NCI-H82 (cell line): ENCODE measurements at regions not wholly inside any gene's neighbourhood (a gene's known extent, or its start where the extent isn't known, plus 50 kb on each side); places are given as distances from the start of the nearest gene placed in this dataset.

ENCODE experiments used
- DNase-seq: peaks from one replicate; lab custom pipeline; 2025; lab: John Stamatoyannopoulos, UW

DNA sequence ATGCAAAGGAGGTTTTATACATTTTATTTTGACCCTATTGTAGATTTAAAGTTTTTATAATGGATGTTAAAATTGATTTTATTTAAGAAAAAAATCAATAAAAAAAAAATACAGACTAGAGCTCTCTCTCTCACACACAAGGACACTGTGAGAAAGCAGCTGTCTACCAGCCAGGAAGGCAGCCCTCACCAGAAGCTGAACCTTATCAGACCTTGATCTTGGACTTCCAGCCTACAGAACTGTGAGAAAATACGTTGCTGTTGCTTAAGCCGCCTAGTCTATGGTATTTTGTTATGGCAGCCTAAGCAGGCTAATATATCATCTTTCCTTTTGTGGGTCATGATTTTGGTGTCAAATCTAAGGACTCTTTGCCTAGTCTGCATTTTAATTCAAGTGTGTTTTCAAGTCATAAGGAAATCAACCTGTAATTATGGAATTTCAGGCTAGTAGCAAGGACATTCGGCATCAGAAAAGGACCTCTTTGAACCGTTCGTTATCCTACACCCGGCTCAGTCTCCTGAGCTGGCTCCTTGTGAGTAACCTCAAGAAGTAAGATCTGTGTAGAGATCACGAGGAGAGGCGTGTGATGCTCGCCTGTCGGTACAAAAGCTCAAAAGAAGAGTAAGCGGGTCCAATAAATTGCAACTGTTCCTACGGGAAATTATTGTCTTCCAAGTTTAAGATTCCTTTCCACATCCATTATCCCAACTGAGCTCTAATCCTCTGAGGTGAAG lies 98.2 kb downstream of the PDCL3 start:
- no peak for DNase-seq

DNA sequence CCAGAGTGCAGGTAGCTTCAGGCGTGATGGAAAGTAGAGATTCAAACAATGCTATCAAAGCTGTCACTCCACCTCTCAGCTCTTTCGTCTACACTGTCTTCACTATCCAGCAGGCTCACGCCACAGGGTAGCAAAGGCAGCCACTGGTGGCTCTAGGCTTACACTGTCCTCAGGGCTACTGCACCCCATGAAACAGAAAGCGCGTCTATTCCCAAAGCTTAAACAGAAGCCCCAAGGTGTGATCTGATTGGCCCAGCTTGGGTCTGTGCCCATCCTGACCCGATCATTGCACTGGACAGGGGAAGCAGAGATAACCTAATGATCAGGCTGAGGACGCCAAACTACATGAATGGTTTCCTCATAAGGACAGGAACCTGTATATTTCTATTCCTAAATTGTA lies 100.1 kb downstream of the PDCL3 start:
- no peak for DNase-seq

DNA sequence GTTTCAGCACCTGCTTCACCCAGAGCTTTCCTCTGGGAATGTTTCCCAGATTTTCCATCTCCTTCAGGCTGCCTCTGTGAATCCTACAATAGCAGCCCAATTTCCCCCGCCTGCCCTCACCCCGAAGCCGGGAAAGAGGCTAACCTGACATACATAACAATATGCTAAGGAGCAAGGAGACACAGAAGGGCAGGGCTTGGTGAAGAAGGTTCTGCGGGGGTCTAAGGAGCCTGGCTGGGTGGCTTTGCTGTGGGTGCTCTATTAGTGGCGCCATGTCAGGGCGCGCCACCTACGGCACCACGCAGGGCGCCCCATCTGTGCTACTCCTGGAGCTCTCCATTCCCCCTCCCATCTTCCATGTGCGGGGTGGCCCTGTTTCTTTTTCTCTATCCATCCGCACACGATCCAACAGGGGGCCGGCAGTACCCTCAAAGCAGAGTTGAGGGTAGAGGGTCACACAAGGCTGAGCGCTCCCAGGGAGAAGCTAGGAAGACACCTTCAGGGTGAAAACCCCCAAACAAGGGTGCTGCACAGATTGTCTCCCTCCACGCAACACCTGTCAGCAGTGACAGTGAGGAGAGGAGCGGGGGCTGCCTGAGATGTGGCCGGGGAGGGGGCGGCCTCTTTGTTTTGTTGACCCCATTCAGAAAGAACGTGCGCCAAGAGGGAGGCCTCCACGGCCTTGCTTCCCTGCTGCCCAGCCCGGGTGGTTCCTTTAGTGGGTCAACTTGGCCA lies 101.4 kb downstream of the PDCL3 start:
- no peak for DNase-seq

DNA sequence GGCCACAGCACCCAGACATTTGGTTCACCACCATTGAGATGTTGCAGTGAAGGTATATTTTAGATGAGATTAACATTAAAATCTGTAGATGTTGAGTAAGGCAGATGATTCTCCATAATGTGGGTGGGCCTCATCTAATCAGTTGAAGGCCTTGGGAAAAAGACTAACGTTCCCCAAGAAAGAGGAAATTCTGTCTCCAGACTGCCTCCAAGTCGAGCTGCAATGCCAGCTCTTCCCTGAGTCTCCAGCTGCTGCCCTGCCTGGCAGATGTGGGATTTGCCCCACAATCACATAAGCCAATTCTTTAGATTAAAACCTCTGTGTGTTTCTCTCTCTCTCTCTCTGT lies 101.9 kb downstream of the PDCL3 start:
- DNase-seq = no peak

DNA sequence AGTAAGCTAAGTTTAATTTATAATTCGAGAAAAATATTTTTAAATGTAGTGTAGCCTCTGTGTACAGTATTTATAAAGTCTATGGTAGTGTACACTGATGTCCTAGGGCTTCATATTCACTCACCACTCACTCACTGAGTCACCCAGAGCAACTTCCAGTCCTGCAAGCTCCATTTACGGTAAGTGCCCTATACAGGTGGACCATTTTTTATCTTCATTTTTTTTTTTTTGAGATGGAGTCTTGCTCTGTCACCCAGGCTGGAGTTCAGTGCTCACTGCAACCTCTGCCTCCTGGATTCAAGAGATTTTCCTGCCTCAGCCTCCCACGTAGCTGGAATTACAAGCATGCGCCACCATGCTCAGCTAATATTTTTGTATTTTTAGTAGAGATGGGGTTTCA lies 104.2 kb downstream of the PDCL3 start:
- no peak for DNase-seq

DNA sequence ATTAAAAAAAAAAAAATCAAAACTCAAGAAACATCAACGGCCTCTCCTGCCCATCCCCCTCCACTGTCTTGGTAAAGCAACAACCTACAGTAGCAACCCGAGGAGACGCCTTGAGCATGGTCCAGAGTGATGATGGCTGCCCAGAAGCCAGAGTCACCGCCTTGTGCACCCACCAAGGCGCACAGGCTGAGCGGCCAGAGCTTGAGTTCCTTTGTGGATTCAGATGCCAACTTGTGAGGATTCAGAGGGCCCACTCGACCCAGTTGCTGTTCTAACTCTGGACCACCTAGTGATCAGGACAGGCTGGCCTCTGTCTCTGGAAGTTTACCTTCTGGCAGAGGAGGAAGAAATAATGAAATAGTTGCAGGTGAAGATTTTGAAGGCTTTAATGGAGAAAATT lies 105.0 kb downstream of the PDCL3 start:
- no peak for DNase-seq

GRCh38 chr2:100670232-100670631 lies 107.4 kb downstream of the PDCL3 start:
- DNase-seq = no peak

DNA sequence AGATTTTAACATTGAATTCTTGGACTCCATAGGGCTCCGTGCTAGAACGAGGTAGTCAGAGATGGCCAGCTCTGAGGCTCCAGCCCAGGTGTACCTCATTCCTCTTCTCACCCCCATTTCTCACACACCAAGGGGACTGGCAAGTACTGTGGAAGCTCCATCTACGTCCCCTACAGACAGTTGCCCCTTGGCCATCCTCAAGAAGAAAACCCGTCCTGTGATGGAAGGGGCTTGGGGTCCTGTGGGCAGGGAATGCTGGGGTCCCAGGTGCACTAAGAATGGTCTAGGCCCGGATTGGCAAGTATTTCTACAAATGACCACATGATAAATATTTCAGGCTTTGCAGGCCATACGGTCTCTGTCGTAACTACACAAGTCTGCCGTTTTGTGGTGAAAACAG lies 110.3 kb downstream of the PDCL3 start:
- DNase-seq = no peak

DNA sequence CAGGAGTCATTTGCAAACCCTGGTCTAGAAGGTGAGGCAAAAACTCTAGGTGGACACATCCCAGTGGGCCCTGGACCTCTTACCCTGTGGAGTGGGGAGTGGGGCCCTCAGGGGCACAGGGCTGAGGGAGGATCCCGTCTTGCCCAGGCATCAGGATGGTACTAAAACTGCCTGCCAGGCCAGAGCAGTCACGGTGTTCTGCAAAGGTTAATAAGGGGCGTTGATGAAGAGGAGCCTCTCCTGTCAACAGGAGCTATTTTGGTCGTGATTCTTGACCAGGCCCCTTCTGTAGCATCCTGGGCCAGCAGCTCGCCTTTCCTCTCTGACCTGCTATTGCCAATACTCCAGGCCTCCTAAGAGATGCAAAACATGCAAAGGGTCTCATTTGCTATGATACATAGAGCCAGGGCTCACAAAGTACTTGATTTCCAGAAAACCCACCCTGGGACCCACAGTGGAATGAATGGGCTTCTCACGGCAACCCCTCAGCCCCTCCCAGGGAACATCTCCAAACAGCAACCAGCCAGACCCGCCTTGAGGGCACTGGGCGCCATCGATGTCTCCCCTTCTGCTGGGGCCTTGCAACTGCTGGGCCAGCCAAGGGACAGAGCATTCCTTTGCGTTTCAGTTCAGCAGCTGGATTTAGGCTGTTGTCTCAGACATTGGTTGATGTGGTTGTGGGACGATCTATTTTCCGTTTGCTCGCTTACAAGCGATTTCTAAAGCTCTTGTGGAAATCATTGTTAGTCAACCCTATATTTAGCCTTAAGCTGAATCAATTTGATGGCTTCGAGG lies 111.1 kb downstream of the PDCL3 start:
- DNase-seq = no peak

GRCh38 chr2:100674666-100675065 lies 111.9 kb downstream of the PDCL3 start:
- no peak for DNase-seq

DNA sequence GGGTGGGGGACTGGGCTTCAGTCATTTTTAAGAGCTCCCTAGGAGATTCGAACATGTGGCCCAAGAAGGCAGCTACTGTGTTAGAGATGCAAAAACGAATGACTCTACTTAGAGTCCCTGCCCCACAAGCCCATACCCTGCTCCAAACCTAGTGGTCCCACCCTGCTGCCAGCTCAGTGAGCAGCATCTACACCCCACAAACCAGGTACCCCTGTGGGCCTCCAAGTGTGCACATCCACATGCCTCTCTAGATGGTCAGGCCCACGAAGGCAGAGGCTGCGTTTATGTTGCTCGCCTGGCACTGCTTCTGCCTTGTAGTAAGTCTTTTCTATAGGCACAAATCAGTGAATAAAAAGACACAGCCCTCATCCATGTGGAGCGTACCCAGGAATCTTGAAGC lies 112.6 kb downstream of the PDCL3 start:
- no peak for DNase-seq

GRCh38 chr2:100675855-100676254 lies 113.1 kb downstream of the PDCL3 start:
- DNase-seq = no peak

DNA sequence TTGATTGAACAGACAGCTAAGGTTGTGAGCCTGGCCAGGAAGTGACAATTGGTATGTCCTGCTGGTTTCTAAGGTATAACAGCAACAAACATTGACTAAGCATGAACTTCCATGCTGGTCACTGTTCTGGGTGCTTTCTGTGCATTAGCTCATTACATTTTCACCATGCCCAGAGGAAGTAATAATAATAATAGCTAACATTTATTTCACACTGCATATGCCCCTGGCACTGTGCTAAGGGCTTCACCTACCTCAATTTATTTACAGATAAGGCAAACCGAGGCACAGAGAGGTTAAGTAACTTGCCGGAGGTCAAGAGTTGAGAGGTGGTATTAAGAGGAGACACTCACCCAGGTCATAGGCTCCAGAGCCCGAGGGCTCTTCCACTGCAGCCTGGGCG lies 113.6 kb downstream of the PDCL3 start:
- DNase-seq = no peak

GRCh38 chr2:100677611-100678185 lies 114.9 kb downstream of the PDCL3 start:
- DNase-seq = no peak

GRCh38 chr2:100679211-100679610 lies 116.4 kb downstream of the PDCL3 start:
- DNase-seq = no peak

- no peak for DNase-seq
Measured at GRCh38 chr2:100682536-100682935, 119.7 kb downstream of the PDCL3 start.

- no peak for DNase-seq
Measured at GRCh38 chr2:100683231-100683630, 120.4 kb downstream of the PDCL3 start.

GRCh38 chr2:100691846-100692245 lies 128.1 kb upstream of the NPAS2 start:
- no peak for DNase-seq

- no peak for DNase-seq
Measured at GRCh38 chr2:100692381-100692780, 127.6 kb upstream of the NPAS2 start.

DNA sequence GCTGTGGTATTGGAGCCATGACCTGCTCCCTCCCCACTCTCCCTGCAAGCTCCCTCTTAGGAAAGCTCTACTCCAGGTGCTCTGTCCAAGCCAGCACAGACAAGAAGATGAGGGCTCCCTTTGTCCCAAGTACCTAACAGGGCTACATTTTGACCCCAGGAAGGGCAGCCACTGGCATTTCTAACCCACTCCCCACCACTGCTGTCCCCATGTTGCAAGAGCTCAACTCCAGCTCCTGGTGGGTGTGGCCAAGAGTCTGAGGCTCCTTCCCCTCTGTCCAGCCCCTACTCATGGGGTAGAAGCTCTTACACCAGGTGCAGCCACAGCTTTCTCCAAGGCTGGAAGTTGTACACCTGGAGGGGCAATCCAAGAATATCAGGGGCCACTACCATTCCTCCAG lies 127.0 kb upstream of the NPAS2 start:
- DNase-seq = no peak

DNA sequence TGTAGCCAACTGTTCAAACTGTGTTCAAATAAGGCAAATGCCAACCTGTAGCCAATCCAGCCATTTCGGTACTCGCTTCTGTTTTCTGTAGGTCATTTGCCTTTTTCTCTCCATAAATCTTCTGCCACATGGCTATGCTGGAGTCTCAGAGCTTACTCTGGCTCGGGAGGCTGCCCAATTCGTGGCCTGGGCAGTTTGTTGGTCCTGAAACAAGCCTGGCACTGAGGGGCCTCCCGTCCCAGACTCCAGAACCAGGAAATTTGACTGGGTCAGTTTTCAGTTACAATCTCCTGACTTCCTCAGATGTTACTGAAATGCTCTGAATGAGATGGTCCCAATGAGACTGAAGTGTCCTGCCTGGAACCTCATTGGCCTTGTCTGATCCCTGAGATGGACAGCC lies 120.8 kb upstream of the NPAS2 start:
- no peak for DNase-seq

DNA sequence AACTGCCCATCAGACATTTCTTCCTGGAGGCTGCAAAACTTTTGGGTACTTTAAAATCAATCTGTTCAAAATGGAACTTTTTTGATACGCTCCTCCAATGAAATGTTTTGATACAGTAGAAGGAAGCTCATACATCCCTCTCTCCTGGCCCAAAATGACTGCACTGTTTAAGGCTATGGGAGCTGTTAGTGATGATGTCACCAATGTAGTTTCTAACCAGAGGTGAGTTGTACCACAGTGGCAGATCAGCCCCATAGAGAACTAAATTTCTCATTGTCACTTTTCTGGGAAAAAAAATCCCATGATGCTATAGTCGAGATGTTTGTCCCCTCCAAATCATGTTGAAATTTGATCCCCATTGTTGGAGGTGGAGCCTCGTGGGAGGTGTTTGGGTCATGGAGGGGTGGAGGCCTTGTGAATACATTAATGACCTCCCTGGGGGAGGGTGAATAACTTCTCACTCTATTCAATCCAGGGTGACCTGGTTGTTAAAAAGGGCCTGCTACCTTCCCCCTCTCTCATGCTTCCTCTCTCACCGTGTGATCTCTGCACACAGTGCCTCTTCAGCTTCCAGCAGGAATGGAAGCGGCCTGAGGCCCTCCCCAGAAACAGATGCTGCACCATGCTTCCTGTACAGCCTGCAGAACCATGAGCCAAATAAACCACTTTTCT lies 117.4 kb upstream of the NPAS2 start:
- no peak for DNase-seq
